RWPE1 (cell line): ENCODE measurements at regions not wholly inside any gene's neighbourhood (a gene's known extent, or its start where the extent isn't known, plus 50 kb on each side); places are given as distances from the start of the nearest gene placed in this dataset.

Experiments used
- CTCF ChIA-PET: fragments of 350-600 bp; sonication (Branson Sonifier 250); formaldehyde crosslinking; extraction: SDS; loops from one replicate; lab custom pipeline; 2021; lab: Yijun Ruan, JAX
- POLR2A ChIA-PET: fragments of 400-600 bp; formaldehyde crosslinking; extraction: SDS; loops from one replicate; lab custom pipeline; 2020; ENCODE audit warnings: antibody characterized with exemption; ENCODE audit not compliant: low non-redundant PET; lab: Yijun Ruan, JAX
- DNase-seq: peaks from one replicate; pipeline ENCODE4 v3.0.0; 2012; ENCODE audit warnings: low spot score
- H3K27ac ChIP-seq: fragments of 450-650 bp; 2 replicates; pipeline ENCODE4 v1.5.1; 2017
- CTCF ChIP-seq: fragments of 450-650 bp; conservative IDR thresholded peaks from 2 replicates; pipeline ENCODE4 v1.5.1; 2017; ENCODE audit warnings: low read depth, mild to moderate bottlenecking

DNA sequence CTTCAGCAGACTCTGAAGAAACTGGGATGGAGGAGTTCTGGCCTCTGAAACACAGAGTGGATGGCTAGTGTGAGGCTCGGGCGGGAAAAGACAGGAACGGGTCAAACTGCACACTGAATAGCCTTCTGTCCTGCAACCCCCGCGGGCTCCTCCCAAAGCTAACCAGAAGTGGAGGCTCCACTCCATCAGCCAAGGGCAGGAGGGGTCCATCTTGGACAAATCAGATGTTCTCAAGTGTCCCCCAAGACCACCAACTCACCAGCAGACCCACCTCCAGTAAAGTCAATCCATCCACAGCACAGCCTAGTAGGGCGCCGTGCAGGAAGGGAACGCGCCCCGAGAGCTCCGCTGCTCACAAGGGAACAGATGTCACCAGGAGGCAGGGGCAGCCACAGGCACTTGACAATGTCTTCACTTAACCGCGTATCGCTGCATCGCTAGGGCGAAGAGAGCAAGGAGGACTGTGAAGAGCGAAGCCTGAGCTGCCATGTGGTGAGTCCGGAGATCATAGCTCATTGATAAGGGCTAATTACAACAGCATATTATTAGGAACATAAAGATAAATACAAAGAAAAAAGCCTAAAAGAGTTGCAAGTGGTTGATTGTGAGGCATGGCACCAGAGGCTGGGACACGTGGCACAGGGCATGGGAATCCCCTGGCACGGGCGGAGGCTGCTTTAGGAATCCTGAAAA lies 494.6 kb upstream of the MYT1L start:
- DNase-seq: no peak
- POLR2A ChIA-PET: no interaction called here
- no peak overlapping the region for H3K27ac ChIP-seq
- TF ChIP-seq CTCF: no peak
- CTCF ChIA-PET: no interaction called here

GRCh38 chr2:2825062-2825461 lies 494.0 kb upstream of the MYT1L start:
- ChIA-PET POLR2A (no interaction called here), CTCF (no interaction called here)
- H3K27ac ChIP-seq: no peak overlapping the region
- DNase-seq: no peak
- TF ChIP-seq CTCF: no peak

DNA sequence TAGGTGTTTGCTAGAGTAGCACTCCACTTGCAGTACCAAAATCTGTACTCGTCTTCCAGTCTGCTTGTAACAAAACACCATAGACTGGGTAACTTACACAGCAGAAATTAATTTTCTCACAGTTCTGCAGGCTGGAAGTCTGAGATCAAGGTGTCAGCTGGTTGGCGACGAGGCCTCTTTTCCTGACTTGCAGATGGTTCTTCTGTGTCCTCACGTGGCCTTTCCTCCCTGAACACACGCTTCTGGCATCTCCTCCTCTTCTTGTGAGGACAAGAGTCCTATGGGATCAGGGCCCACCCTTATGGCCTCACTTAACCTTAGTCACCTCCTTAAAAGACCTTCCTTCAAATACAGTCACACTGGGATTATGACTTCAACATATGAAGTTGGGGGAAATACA lies 493.5 kb upstream of the MYT1L start:
- no peak for DNase-seq
- CTCF ChIA-PET: no interaction called here
- no peak for TF ChIP-seq CTCF

DNA sequence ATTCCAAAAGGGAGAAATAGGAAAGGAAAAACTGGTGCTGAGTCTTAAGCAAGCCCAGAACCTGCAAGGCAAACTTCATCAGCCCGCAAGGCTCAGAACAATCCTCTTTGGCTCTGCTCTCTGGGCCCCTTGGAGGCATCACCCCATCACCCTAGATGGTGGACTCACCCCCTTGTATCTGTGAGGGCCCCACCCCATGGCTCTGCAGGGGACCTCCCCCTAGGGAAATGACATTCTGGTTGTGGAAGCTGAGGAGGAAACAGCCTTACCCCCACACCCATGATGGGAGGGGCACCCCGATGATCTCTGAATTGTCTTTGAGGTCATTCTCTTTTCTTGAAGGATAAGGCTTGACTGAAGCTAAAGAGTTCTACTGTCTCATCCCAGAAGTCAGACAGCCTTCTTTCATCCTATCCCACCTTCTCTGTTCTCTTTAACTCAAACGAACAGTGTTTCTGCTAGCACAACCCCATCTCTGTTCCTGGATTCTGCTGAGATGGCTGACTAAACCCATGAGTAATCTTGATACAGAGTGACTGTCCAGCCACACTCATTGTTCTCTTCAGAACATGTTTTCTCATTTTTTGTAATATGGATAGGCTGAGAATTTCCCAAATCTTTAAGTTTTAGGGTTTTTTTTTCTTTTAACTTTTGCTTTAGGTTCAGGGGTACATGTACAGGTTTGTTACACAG lies 492.1 kb upstream of the MYT1L start:
- no peak overlapping the region for H3K27ac ChIP-seq
- ChIA-PET POLR2A (no interaction called here), CTCF (no interaction called here)
- no peak for DNase-seq
- TF ChIP-seq CTCF: no peak

More for the DNA sequence above, 493.5 kb upstream of the MYT1L start:
- POLR2A ChIA-PET: no interaction called here
- no peak overlapping the region for H3K27ac ChIP-seq

- no peak for DNase-seq
- ChIA-PET CTCF (no interaction called here), POLR2A (no interaction called here)
- no peak for TF ChIP-seq CTCF
- H3K27ac ChIP-seq: no peak overlapping the region
Measured at GRCh38 chr2:2822143-2822542, 491.1 kb upstream of the MYT1L start.

GRCh38 chr2:2812648-2813047 lies 481.6 kb upstream of the MYT1L start:
- POLR2A ChIA-PET: no interaction called here
- no peak overlapping the region for H3K27ac ChIP-seq
- CTCF ChIA-PET: no interaction called here
- no peak for DNase-seq
- TF ChIP-seq CTCF: no peak
